ENCODE measurements at regions not wholly inside any gene's neighbourhood (a gene's known extent, or its start where the extent isn't known, plus 50 kb on each side); places are given as distances from the start of the nearest gene placed in this dataset.

DNA sequence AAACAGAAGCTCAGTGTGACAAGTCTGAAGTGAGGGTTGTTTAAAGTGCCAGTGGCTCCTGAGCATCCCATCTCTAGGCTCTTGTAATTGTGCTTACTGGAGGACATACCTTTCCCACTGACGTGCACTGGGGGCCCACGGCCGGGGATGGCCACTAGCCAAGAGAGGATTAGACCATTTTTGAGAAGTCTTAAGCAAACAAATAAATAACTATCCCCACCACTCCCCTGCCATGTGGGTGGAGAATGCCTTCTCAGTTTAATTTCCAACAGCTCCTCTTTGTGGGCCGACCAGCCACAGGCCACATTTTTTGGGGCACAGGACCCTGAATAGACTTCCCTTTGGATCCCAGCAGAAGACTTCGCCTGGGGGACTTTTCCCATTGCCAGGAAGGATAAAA is 125.0 kb upstream of the MSX1 start:
- no peak overlapping the region for H3K4me3 ChIP-seq (ENCODE audit: low read depth, low read length)
- TF ChIP-seq, protein P1, sequence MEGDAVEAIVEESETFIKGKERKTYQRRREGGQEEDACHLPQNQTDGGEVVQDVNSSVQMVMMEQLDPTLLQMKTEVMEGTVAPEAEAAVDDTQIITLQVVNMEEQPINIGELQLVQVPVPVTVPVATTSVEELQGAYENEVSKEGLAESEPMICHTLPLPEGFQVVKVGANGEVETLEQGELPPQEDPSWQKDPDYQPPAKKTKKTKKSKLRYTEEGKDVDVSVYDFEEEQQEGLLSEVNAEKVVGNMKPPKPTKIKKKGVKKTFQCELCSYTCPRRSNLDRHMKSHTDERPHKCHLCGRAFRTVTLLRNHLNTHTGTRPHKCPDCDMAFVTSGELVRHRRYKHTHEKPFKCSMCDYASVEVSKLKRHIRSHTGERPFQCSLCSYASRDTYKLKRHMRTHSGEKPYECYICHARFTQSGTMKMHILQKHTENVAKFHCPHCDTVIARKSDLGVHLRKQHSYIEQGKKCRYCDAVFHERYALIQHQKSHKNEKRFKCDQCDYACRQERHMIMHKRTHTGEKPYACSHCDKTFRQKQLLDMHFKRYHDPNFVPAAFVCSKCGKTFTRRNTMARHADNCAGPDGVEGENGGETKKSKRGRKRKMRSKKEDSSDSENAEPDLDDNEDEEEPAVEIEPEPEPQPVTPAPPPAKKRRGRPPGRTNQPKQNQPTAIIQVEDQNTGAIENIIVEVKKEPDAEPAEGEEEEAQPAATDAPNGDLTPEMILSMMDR (IDR thresholded peaks at IDR 0.05; ENCODE audit: low read depth, low read length, missing control alignments): no peak
- no peak for DNase-seq (ENCODE audit: low read depth)

DNA sequence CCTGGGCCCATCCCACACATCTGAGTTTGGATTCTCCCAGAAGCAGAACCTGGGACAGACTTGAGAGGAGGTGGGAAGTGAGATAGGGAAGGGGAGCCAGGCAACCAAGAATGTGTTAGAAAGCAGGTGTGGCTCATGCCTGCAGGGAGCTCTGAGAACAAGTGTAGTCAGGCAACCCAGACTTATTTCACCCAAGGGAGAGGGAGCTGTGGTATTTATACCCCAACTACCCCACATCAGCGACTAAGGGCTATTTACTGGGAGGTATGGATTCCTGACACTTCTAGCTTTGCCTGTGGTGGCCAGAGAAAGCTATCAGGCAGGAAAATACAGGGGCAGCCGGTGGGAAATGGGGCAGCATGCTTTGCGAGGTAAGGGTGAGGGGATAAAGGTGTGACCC is 125.8 kb upstream of the MSX1 start:
- no peak overlapping the region for H3K4me3 ChIP-seq (ENCODE audit: low read depth, low read length)
- DNase-seq (ENCODE audit: low read depth): no peak
- TF ChIP-seq, protein P1 (IDR thresholded peaks at IDR 0.05; ENCODE audit: low read depth, low read length, missing control alignments): no peak

DNA sequence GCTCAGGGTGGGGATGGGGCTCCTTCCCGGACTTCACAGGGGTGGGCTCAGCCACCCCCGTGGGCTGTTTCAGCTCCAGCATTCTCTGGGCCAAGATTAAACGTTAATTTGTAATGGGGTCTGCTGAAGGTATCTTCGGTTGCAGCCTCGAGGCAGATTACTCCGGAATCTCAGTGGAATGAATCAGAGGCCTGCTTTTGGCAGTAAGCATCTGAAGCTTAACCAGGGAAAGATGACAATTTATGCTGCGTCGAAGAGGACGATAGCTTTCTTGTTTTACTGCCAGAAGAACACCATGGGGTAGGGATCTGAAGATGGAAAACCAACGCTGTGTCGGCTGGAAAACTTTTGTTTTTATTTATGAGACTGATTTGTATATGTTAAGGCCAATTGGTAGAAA is 129.2 kb upstream of the MSX1 start:
- H3K4me3 ChIP-seq (ENCODE audit: low read depth, low read length): no peak overlapping the region
- no peak for DNase-seq (ENCODE audit: low read depth)
- TF ChIP-seq, protein P1 (IDR thresholded peaks at IDR 0.05; ENCODE audit: low read depth, low read length, missing control alignments): no peak

- TF ChIP-seq, protein P1 (IDR thresholded peaks at IDR 0.05; ENCODE audit: low read depth, low read length, missing control alignments): no peak
- DNase-seq (ENCODE audit: low read depth): no peak
- H3K4me3 ChIP-seq (ENCODE audit: low read depth, low read length): no peak overlapping the region
These were observed 130.3 kb upstream of the MSX1 start for GRCh38 chr4:4729206-4729605.

DNA sequence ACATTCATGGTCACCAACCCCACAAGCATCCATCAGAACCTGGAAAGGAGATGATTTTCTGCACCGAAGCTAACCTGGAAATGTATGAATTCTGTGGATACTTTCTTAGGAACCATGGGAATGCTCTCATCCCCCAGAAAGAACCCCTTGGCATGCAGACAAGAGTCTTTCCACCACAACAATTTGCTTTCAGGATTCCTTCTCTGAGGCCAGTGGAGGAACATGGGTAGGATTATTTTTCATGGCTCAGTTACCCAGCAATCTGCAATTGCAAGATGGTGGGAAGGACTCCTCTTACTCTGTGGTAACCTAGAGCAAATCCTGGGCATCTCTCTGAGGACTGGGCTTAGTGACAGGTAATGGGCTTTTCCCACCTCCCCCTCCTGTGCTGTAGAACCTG is 131.9 kb upstream of the MSX1 start:
- DNase-seq (ENCODE audit: low read depth): no peak
- no peak overlapping the region for H3K4me3 ChIP-seq (ENCODE audit: low read depth, low read length)
- TF ChIP-seq, protein P1 (IDR thresholded peaks at IDR 0.05; ENCODE audit: low read depth, low read length, missing control alignments): no peak

- H3K4me3 ChIP-seq (ENCODE audit: low read depth, low read length): no peak overlapping the region
- TF ChIP-seq, protein P1 (IDR thresholded peaks at IDR 0.05; ENCODE audit: low read depth, low read length, missing control alignments): peak; percentile 54
- no peak for DNase-seq (ENCODE audit: low read depth)
These were observed 133.4 kb upstream of the MSX1 start for GRCh38 chr4:4726051-4726450.

DNA sequence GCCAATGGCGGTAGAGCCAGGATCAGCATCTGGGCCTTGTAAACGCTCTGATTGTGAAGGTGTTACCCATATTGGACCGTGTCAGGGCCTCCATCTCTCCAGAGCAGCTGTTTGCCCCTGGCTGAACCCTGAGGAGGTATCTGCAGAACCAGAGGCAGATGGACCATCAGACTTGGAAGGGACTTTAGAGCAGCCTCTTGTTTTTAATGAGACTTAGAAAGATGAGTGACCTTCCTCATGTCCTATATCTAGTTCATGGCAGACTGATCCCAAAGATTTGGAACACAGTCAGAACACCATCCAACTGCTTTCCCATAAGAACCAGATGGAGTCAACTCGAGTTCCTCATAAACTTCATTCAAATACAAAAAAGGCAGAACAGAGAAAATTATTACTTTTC is 135.1 kb upstream of the MSX1 start:
- H3K4me3 ChIP-seq (ENCODE audit: low read depth, low read length): no peak overlapping the region
- TF ChIP-seq, protein P1 (IDR thresholded peaks at IDR 0.05; ENCODE audit: low read depth, low read length, missing control alignments): no peak
- DNase-seq (ENCODE audit: low read depth): no peak
